CD14-positive monocyte (primary cell): ENCODE measurements at regions not wholly inside any gene's neighbourhood (a gene's known extent, or its start where the extent isn't known, plus 50 kb on each side); places are given as distances from the start of the nearest gene placed in this dataset.

ENCODE experiments used
- DNase-seq, 3 donors: peaks; one replicate each; pipeline ENCODE4 v3.0.0-alpha.2; 2011 to 2022
- H2AFZ ChIP-seq: 2 replicates; pipeline ENCODE4 v1.6.0; 2012; ENCODE audit warnings: mild to moderate bottlenecking, low read depth, low read length, inconsistent platforms; ENCODE audit not compliant: insufficient read depth, poor library complexity, severe bottlenecking
- H3K27ac ChIP-seq, 2 donors: 1 replicate in 1 of 2; 2 replicates in 1 of 2; pipeline ENCODE4 v1.5.1; 2012 to 2013; ENCODE audit warnings: low read length in 2 of 2, control low read depth in 1 of 2, inconsistent platforms in 1 of 2, low read depth in 1 of 2, mild to moderate bottlenecking in 1 of 2
- H3K27me3 ChIP-seq, 2 donors: one replicate each; pipeline versions ENCODE4 v1.6.0 to v1.6.1; 2011 to 2013; ENCODE audit warnings: low read length in 2 of 2; ENCODE audit not compliant: control insufficient read depth in 2 of 2, insufficient read depth in 2 of 2
- H3K36me3 ChIP-seq, 2 donors: replicated peaks in 1 of 2; 1 replicate in 1 of 2; 2 replicates in 1 of 2; pipeline versions ENCODE4 v1.5.1 to v1.6.1; 2012 to 2013; ENCODE audit warnings: low read length in 2 of 2, control low read depth in 1 of 2, inconsistent platforms in 1 of 2, mild to moderate bottlenecking in 1 of 2; ENCODE audit not compliant: insufficient read depth in 2 of 2, control insufficient read depth in 1 of 2
- H3K4me1 ChIP-seq, 2 donors: 1 replicate in 1 of 2; 2 replicates in 1 of 2; pipeline versions ENCODE4 v1.5.1 to v1.6.1; 2012 to 2013; ENCODE audit warnings: low read length in 2 of 2, control low read depth in 1 of 2, inconsistent platforms in 1 of 2, mild to moderate bottlenecking in 1 of 2, moderate library complexity in 1 of 2; ENCODE audit not compliant: insufficient read depth in 2 of 2, control insufficient read depth in 1 of 2
- H3K4me2 ChIP-seq: replicated peaks from 2 replicates; pipeline ENCODE3; 2012; ENCODE audit warnings: low read length, moderate library complexity, mild to moderate bottlenecking; ENCODE audit not compliant: poor library complexity, severe bottlenecking; ENCODE audit errors: extremely low read depth
- H3K4me3 ChIP-seq, 3 experiments: fragments of 200-600 bp in 1 of 3; sonication (generic) in 1 of 3; replicated peaks in 1 of 3; 1 replicate in 2 of 3; 2 replicates in 1 of 3; pipeline ENCODE4 v1.5.1; 2011 to 2013; ENCODE audit warnings: low read length in 3 of 3, mild to moderate bottlenecking in 3 of 3, control low read depth in 2 of 3, low read depth in 2 of 3, inconsistent platforms in 1 of 3, moderate library complexity in 1 of 3
- H3K79me2 ChIP-seq: 2 replicates; pipeline ENCODE4 v1.6.0; 2012; ENCODE audit warnings: mild to moderate bottlenecking, control low read depth, inconsistent platforms, low read length, moderate library complexity; ENCODE audit not compliant: insufficient read depth
- H3K9ac ChIP-seq: 2 replicates; pipeline ENCODE4 v1.6.0; 2017; ENCODE audit warnings: low read length, mild to moderate bottlenecking; ENCODE audit not compliant: insufficient read depth, poor library complexity, severe bottlenecking
- H3K9me3 ChIP-seq, 2 donors: replicated peaks in 1 of 2; 1 replicate in 1 of 2; 2 replicates in 1 of 2; pipeline versions ENCODE4 v1.5.1 to v1.6.1; 2012 to 2013; ENCODE audit warnings: low read length in 2 of 2, control low read depth in 1 of 2; ENCODE audit not compliant: control insufficient read depth in 1 of 2, insufficient read depth in 1 of 2
- H4K20me1 ChIP-seq: 2 replicates; pipeline ENCODE4 v1.6.0; 2012; ENCODE audit warnings: mild to moderate bottlenecking, low read length, control low read depth, moderate library complexity; ENCODE audit not compliant: insufficient read depth
- H3K27ac Mint-ChIP-seq, 7 donors: one replicate each; pipeline ENCODE4 v1.8.0; 2020; ENCODE audit warnings: mild to moderate bottlenecking in 7 of 7, mixed read lengths in 7 of 7, moderate library complexity in 6 of 7, inconsistent platforms in 2 of 7
- H3K27me3 Mint-ChIP-seq, 3 donors: one replicate each; pipeline ENCODE4 v1.8.0; 2021 to 2022; ENCODE audit warnings: low read depth in 3 of 3, mild to moderate bottlenecking in 3 of 3, mixed read lengths in 3 of 3, moderate library complexity in 3 of 3, inconsistent platforms in 1 of 3
- H3K36me3 Mint-ChIP-seq, 2 donors: one replicate each; pipeline ENCODE4 v1.8.0; 2020; ENCODE audit warnings: mixed read lengths in 2 of 2, inconsistent platforms in 1 of 2, mild to moderate bottlenecking in 1 of 2
- H3K4me1 Mint-ChIP-seq: one replicate; pipeline ENCODE4 v1.8.0; 2020; ENCODE audit warnings: mild to moderate bottlenecking, mixed read lengths
- H3K4me3 Mint-ChIP-seq, 2 donors: one replicate each; pipeline ENCODE4 v1.8.0; 2020; ENCODE audit warnings: mild to moderate bottlenecking in 2 of 2, mixed read lengths in 2 of 2, moderate library complexity in 1 of 2
- H3K9me3 Mint-ChIP-seq, 7 donors: one replicate each; pipeline ENCODE4 v1.8.0; 2020 to 2022; ENCODE audit warnings: mixed read lengths in 7 of 7, mild to moderate bottlenecking in 6 of 7, moderate library complexity in 6 of 7, inconsistent platforms in 2 of 7
- WGBS: methylation state at CpG from one replicate; pipeline ENCODE4 v1.1.5; 2013; ENCODE audit warnings: missing lambda C conversion rate; ENCODE audit not compliant: insufficient coverage; 5-methylcytosine and 5-hydroxymethylcytosine counted together
- intact Hi-C, 2 donors: fragments of 100-400 bp; cut with micrococcal nuclease; formaldehyde crosslinking; loops; one replicate each; pipeline versions ENCODE4 v1.15.0 to v1.15.1; 2023
- TF ChIP-seq, protein P1 (sequence below): fragments of 200-600 bp; IDR thresholded peaks from one replicate; pipeline ENCODE4 v1.8.0; 2022; ENCODE audit warnings: antibody characterized with exemption, mild to moderate bottlenecking

- H3K36me3 ChIP-seq: no peaks in the 10 kb centered on the region
- peak overlapping the region; percentile 78 to 90 (median 87) for H3K27ac Mint-ChIP-seq
- H3K4me1 Mint-ChIP-seq: peaks cover 32% of the 10 kb centered on the region
- H3K27me3 ChIP-seq: no peaks in the 10 kb centered on the region
- H3K9me3 Mint-ChIP-seq: no peaks in the 10 kb centered on the region
- peak overlapping the region in 1 of 3 experiments; percentile 42 for H3K4me3 ChIP-seq
- intact Hi-C loops: no loop called here
- H3K27me3 Mint-ChIP-seq: peaks cover 2 to 3% (median 2%) of the 10 kb centered on the region in 3 donors
- no peaks in the 10 kb centered on the region for H3K79me2 ChIP-seq
- H3K27ac ChIP-seq: peak overlapping the region in 1 of 2 donors; percentile 68
- no peak overlapping the region for H2AFZ ChIP-seq
- H3K9me3 ChIP-seq: no peaks in the 10 kb centered on the region
- H3K36me3 Mint-ChIP-seq: peaks cover 0 to 5% of the 10 kb centered on the region in 2 donors
- TF ChIP-seq, protein P1, sequence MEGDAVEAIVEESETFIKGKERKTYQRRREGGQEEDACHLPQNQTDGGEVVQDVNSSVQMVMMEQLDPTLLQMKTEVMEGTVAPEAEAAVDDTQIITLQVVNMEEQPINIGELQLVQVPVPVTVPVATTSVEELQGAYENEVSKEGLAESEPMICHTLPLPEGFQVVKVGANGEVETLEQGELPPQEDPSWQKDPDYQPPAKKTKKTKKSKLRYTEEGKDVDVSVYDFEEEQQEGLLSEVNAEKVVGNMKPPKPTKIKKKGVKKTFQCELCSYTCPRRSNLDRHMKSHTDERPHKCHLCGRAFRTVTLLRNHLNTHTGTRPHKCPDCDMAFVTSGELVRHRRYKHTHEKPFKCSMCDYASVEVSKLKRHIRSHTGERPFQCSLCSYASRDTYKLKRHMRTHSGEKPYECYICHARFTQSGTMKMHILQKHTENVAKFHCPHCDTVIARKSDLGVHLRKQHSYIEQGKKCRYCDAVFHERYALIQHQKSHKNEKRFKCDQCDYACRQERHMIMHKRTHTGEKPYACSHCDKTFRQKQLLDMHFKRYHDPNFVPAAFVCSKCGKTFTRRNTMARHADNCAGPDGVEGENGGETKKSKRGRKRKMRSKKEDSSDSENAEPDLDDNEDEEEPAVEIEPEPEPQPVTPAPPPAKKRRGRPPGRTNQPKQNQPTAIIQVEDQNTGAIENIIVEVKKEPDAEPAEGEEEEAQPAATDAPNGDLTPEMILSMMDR: no peak
- WGBS: no CpG with 5 or more reads among the region's 3 CpGs
- H3K9ac ChIP-seq: no peak overlapping the region
- peak overlapping the region; percentile 43 for H3K4me2 ChIP-seq
- H4K20me1 ChIP-seq: no peaks in the 10 kb centered on the region
- peak overlapping the region; percentile 54 to 82 for H3K4me3 Mint-ChIP-seq
- peak in 2 of 3 donors; percentile 51 to 69 for DNase-seq
- H3K4me1 ChIP-seq: peaks cover 28 to 31% of the 10 kb centered on the region in 2 donors
Measured at GRCh38 chr6:137754366-137754765, 112.7 kb upstream of the TNFAIP3 start.

DNA sequence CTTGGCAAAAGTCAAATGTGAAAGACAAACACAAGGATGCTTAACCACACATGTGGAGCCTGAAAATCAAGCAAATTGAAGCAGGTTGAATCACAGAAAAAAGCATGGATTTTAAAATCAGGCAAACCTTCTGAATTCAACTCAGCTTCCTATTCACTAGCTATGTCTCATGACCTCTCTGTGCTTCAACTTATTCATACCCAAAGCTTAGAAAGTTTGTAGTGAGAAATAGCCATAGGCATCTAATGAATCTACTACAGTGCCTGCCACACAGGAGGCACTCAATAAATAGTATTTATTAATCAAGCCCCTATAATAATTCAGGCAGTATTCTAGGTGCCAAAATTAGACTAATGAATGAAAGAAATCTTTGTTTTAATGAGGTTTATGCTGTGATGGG, 112.2 kb upstream of the TNFAIP3 start:
- no peaks in the 10 kb centered on the region for H3K36me3 ChIP-seq
- no peak overlapping the region for H3K4me3 Mint-ChIP-seq
- peak overlapping the region in 1 of 2 donors; percentile 68 for H3K27ac ChIP-seq
- no peak overlapping the region for H2AFZ ChIP-seq
- H3K36me3 Mint-ChIP-seq: peaks cover 0 to 5% of the 10 kb centered on the region in 2 donors
- H3K9me3 ChIP-seq: no peaks in the 10 kb centered on the region
- DNase-seq: peak in 1 of 3 donors; percentile 38
- H3K27me3 Mint-ChIP-seq: peaks cover 2 to 3% (median 2%) of the 10 kb centered on the region in 3 donors
- H4K20me1 ChIP-seq: no peaks in the 10 kb centered on the region
- H3K79me2 ChIP-seq: no peaks in the 10 kb centered on the region
- H3K4me1 ChIP-seq: peaks cover 33 to 36% of the 10 kb centered on the region in 2 donors
- TF ChIP-seq, protein P1: no peak
- no peak overlapping the region for H3K9ac ChIP-seq
- H3K27ac Mint-ChIP-seq: peak overlapping the region; percentile 68 to 90 (median 82)
- intact Hi-C loops: no loop called here
- H3K4me1 Mint-ChIP-seq: peaks cover 37% of the 10 kb centered on the region
- H3K4me2 ChIP-seq: peak overlapping the region; percentile 43
- H3K9me3 Mint-ChIP-seq: no peaks in the 10 kb centered on the region
- peak overlapping the region in 1 of 3 experiments; percentile 42 for H3K4me3 ChIP-seq
- H3K27me3 ChIP-seq: no peaks in the 10 kb centered on the region
